GM21737 (cell line): ENCODE measurements at regions not wholly inside any gene's neighbourhood (a gene's known extent, or its start where the extent isn't known, plus 50 kb on each side); places are given as distances from the start of the nearest gene placed in this dataset.
"Not testable (repeated sequence)": the region's sequence is repeated elsewhere in the genome, so short reads cannot be mapped to it uniquely, and the experiment has no call there.

ENCODE experiments used
- ATAC-seq: cut with Tn5 transposase; IDR thresholded peaks from one replicate; pipeline ENCODE4 v1.9.1; 2021; ENCODE audit warnings: mild to moderate bottlenecking, moderate library complexity; ENCODE audit not compliant: unreplicated experiment

DNA sequence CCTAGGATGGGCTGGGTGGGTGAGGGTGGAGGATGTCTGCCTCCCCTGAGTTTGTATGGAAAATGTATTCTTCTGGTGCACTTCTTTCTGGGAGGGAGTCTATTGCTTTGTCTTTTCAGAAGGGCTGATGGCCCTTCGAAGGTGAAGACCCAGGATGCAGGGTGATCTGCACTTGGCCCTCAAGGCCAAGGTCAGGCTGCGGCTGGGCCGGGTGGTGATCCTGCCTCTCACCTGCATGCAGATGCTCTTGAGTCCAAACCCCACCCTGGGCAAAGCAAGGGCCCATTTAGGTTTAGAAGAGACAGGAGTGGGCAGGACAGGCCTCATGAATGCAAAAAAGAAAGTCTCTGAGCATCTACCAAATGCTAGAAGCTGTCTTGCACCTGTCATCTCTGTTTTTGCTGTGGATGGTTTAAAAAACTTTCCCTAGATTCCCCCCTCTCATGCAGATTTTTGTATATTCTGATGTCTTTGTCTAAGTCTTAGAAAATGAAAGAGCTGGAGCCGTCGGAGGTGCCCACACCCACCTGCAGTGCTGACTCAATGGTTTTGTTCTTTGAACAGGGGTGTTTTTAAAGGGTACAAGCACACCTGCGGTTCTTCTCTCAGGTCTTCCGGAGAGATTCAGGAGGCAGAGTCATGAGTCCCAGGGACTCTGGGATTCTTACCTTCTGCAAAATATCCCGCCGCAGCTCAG lies 186.4 kb downstream of the ADRA2C start:
- ATAC-seq = not testable (repeated sequence)

DNA sequence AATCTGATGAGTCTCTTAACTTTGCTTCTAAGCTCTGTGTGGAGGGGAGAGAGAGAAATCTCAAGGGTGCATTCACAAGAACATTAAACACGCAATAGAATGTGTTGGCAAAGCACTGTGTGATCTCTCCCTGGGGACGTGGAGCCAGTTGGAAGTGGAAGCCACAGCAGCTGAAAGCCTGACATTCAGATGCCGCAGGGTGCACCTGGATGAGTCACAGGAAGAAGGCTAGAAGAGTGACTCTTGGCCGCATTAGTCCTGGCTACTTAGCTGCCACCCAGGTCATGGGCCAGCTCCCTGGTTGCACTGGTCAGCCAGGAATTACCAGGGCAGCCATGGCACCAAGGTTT lies 186.9 kb downstream of the ADRA2C start:
- ATAC-seq = not testable (repeated sequence)

DNA sequence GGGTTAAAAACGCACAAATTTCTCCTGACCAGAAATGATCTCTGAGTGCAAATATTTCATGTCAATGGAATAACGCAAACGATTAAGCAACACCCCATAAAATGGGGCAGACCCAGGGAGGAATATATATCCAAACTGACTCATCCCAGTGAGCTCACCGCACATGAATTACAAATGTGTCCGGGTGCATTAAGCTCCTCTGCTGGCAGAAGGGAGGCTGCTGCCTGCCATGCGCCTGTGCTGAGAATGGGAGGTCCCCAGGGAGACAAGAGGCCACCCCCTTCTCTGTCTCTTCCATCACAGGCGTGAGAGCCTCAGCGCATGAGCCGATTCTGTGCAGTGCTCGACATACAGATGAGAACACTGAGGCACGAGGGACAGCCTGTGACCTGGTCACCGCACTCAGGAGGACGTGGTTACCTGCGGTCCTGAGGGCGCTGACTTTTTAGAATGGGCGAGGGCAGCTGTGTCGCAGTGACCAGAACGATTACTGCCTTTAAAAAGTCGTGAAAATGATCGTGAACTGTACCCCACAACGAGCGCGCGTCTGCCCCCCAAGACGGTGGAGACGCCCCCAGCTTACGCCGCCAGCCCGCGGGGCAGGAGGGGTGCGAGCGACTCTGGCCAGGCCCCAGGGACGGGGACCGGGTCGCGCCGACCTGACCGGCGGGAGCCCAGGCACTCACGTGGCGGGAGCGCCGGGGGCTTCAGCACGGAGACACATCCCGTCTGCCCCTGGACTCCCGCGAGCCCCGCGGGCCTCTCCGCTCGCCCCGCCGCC lies 188.5 kb downstream of the ADRA2C start:
- not testable (repeated sequence) for ATAC-seq

DNA sequence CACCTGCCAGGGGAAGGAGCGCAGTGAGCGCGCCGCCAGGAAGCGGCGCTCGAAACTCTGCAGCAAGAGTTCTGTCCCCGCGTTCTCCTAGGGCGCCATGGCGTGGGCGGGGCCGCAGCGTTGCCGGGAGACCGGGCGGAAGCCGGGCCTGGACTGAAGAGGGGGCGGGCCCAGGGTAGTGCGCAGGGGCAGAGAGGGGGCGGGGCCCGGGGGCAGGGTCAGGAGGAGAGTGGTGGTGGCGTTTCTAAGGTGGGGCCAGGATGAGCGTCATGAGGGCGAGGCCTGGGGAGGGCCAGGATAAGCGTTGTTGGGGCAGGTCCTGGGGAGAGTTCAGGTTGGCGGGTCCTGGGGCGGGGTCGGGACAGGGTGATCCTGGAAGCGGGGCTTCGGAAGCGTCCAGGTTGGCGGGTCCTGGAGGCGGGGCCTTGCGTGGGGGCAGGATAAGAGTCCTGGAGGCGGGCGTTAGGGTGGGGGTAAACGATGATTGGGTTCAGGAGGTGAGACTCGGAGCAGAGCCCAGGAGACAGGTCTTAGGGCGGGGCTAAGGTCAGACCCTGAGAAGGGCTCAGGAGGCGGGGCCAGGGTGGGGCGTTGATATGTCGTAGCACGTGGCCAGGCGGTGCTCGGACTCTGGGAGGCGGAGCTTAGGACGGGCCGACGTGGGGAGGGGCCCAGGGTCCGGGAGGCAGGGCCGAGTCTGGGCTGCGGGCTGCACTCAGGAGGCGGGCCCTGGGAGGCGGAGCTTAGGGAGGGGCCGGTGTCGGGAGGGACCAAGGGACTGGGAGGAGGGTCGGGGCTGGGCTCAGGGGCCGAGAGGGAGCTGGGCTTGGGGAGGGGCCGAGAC lies 189.4 kb downstream of the ADRA2C start:
- peak; percentile 97 for ATAC-seq

DNA sequence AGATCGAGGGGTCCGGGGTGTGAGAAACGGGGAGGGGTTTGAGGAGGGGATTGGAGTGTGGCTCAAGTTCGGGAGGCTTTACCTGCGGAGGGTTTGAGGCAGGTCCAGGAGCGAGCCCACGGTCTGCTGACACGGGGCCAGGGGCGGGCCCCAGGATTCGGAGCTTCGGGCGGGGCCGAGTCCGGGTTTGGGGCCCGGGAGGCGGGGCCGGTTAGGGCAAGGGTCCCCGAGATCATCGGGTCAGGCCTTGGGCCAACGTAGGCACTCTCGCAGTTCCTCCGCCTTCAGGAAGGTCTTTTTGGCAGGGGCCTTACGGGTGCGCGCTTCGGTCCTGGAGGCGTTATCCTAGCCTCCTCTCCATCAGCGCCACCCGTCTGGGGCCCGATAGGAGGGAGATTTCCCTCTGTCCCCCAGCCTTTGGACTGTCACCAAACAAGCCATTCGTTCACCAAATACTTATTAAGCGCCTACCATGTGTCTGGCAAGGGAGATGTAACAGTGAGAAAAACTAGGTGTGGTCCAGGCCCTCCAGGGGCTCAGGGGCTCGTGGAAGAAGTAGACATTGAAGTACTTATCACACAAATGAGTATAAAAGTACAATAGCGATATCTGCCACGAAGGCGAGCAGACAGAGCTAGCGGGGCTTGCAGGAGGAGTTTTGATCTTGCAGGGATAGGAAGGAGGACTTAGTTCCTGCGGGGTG lies 190.1 kb downstream of the ADRA2C start:
- ATAC-seq = not testable (repeated sequence)

DNA sequence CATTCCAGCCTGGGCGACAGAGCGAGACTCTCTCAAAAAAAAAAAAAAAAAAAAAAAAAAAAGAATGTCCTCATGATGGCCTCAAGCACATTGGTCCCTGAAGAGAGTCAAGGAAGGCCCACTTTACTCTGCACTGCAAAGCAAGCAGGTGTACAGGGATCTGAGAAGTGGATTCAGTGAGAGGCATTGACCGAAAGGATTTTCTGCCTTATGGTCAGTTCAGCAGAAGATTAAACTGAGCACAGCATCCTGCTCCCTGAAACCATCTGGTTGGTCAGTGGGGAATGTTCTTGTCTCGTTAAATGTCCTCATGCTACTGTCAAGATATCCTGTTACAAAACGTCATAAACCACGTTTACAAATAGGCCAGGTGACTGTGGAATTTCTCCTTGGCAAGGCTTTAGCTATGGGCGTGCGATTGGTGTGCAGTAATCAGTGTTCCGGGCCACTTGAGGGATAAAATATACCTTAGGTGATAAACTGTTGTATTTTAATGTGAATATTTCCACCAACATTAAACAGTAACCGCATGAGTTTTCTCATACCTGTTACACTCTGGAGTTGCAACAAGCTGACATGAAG lies 195.0 kb downstream of the ADRA2C start:
- not testable (repeated sequence) for ATAC-seq

DNA sequence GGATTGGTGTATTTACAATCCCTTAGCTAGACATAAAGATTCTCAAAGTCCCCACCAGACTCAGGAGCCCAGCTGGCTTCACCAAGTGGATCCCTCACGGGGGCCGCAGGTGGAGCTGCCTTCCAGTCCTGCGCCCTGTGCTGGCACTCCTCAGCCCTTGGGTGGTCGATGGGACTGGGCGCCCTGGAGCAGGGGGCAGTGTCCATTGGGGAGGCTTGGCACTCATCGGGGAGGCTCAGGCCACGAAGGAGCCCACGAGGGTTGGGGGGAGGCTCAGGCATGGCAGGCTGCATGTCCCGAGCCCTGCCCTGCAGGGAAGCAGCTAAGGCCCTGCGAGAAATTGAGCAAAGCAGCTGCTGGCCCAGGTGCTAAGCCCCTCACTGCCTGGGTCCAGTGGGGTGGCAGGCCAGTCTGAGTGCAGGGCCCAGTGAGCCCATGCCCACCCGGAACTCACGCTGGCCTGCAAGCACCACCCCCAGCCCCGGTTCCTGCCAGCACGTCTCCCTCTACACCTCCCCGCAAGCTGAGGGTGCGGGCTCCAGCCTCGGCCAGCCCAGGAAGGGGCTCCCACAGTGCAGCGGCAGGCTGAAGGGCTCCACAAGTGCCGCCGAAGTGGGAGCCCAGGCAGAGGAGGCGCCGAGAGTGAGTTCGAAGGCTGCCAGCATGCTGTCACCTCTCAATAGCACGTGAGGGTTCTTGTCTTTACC lies 198.5 kb downstream of the ADRA2C start:
- not testable (repeated sequence) for ATAC-seq

DNA sequence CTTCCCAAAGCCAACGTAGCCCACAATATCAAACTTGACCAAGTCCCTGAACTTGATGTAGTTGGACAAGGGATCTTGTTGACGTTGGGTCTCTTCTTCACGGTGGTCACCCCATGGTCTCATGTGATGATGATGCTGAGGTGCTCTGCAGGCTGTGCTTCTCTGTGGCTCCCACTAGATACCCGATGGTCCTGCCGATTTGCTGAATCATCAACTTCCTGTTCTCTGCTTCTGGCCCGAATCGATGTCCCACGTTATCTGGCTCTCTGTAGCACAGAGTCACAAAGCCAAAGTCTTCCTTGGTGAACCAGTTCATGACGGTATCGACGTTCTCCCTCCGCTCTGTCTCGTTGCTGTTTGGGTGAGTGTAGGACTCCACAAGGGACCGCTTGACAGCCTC lies 201.0 kb downstream of the ADRA2C start:
- not testable (repeated sequence) for ATAC-seq

DNA sequence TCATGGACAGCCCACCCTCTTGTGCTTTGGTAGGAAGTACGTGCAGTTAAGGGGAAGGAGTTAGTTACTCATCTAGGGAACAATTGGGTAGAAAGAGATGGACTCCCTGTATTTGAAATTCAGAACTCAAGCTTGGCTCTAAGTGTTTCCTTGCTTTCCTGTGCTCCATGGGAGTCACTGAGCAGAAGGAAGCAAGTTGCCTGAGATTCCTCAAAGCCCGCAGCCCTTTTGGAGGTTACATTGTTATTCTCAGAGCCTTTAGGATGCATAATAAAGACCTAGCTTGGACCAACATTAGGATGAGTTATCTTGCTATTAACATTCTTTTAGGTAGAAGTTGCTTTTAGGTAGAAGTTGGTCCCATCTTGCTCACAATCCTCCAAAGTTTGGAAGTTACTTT lies 206.4 kb downstream of the ADRA2C start:
- not testable (repeated sequence) for ATAC-seq

DNA sequence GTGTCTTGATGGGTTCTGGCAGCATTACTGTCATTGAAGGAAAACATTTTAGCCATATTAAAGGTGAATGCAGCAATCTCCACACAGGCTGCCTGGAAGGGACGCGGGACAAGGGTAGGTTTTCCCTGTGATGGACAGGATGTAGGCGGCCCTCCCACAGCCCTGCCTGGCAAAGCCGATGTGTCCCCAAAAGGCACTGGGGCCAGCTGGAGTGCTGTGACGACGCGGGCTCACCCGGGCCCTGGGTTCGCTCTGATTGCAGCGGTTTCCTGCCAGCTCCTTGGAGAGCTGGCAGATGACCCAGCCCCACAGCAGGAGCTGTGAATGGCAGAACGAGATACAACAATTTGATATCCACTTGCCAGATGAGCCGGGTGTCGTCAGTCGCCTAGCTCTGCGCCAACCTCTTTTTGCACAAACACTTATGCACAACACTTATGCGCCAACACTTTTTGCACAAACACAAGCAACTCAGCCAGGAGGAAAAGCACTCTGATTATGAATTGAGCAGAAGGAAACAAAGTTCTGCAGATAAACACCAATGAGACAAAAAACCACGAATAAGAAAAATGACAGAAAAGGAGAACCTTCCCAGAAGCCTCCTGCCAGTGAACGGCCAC lies 207.5 kb downstream of the ADRA2C start:
- not testable (repeated sequence) for ATAC-seq

DNA sequence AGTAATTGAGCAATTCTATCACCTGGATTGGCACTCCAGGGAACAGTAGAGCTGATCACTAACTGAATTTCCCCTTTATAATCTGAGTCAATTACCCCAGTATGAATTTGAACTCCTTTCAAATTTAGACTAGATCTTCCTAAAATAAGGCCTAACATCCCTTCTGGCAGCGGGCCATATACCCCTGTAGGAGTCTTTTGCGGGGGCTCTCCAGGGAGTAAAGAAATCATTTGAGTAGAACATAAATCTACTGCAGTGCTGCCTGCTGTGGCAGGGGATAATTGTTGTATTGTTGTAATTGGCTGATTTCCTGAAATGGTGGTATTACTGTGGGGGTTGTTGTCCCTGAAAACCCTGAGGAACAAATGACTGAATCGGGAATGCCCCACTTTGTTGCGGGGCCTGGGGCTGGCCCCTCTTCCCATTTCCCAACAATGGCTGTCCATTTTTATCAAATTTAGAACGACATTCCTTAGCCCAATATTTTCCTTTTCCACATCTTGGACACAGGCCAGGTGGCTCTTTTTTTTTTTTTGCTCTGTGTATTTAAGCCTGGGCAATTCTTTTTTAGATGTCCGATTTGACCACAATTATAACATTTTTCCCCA lies 217.4 kb downstream of the ADRA2C start:
- not testable (repeated sequence) for ATAC-seq

DNA sequence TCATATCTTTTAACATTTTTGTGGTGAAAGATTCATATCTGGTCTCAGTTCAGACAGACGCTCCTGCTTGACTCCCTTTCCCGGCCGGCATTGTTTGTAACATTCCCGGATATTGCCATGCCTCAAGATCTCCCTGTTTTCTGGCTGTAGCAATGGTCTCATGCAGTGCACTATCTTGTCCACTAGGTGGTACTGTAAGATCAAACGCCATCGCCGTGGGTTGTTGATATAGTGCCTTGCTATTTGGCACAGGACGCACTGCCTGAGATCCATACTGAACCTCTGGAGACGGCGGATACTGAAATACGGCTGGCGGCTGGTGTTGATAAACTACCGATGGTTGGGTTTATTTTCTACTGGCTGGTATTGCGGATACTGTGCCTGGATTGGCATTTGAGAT lies 218.6 kb downstream of the ADRA2C start:
- ATAC-seq = not testable (repeated sequence)

DNA sequence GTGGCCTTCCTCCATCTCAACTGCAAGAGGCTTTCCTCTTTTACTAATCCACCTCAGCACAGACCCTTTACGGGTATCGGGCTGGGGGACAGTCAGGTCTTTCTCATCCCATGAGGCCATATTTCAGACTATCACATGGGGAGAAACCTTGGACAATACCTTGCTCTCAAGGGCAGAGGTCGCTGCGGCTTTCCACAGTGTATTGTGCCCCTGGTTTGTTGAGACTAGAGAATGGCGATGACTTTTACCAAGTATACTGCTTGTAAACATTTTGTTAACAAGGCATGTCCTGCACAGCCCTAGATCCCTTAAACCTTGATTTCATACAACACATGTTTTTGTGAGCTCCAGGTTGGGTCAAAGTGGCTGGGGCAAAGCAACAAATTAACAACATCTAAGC lies 220.2 kb downstream of the ADRA2C start:
- ATAC-seq = not testable (repeated sequence)

DNA sequence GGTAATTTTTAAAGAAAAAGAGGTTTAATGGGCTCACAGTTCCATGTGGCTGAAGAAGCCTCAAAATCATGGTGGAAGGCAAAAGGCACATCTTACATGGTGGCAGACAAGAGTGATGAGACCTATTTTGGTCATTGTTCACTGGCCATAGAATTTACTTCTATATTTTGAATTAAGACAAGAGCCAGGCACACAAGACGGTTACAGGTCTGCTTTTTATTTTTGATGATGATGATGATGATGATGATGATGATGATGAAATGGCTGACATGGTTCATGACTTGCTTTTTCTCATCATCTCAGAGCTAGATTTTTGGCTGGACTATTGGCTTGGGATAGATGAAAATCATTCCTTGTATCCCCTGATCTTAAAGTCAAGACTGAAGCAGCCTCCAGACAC lies 229.3 kb downstream of the OTOP1 start:
- ATAC-seq = not testable (repeated sequence)

DNA sequence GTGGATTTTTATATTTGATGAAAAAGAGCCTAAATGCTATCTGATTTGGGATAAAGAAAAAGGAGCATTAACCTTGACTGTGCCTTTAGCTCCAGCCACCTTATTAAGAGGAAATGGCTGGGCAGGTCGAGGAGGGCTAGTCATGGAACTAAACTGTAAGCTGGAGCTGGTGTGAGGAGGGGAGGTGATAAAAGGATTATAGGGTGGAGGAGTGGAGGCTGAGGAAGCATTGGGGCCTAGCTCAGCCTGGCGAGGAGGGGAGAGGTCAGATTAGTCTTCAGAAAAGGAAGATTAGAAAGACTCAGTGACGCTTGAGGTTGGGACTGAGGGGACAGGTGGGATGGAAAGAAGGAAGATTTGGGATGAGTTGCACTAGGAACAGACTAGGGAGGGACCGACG lies 222.7 kb downstream of the OTOP1 start:
- not testable (repeated sequence) for ATAC-seq

DNA sequence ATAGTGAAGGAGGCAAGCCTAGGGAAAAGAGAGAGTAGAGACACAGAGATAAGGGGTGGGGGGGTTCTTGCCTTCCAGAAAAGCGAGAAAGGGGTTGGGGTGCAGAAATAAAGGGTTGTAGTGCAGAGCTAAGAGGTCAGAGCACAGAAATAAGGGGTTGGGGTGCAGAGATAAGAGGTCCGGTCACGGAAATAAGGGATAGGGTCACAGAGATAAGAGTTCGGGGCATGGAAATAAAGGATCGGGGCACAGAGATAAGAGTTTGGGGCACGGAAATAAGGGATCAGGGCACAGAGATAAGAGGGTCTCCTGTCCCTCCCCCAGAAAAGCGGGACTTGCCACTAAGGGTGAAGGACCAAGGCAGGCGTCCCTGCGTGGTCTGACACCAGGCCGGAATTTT lies 222.0 kb downstream of the OTOP1 start:
- not testable (repeated sequence) for ATAC-seq

DNA sequence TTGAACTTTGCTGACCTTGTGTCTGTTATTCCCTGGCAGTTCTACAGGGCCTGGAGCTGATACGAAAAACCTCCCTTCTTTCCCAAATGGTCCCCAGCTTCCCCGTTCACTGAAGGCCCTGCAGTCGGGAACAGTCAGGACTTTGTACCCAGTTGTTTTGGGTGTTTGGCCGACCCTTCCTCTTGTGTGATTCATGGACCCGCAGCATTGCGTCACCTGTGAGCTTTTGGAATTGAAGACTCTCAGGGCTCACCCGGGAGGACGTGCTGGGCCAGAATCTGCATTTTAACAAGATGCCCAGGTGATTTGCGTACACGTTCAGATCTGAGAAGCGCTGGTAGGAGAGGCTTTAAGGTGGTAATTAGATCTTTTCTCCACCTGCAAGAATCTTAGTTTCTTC lies 220.4 kb downstream of the OTOP1 start:
- ATAC-seq = not testable (repeated sequence)

DNA sequence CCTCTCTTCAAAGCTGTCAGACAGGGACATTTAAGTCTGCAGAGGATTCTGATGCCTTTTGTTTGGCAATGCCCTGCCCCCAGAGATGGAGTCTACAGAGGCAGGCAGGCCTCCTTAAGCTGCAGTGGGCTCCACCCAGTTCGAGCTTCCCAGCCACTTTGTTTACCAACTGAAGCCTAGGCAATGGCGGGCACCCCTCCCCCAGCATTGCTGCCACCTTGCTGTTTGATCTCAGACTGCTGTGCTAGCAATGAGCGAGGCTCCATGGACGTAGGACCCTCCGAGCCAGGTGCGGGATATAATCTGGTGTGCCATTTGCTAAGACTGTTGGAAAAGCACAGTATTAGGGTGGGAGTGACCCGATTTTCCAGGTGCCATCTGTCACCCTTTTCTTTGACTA lies 207.7 kb downstream of the OTOP1 start:
- ATAC-seq = not testable (repeated sequence)

DNA sequence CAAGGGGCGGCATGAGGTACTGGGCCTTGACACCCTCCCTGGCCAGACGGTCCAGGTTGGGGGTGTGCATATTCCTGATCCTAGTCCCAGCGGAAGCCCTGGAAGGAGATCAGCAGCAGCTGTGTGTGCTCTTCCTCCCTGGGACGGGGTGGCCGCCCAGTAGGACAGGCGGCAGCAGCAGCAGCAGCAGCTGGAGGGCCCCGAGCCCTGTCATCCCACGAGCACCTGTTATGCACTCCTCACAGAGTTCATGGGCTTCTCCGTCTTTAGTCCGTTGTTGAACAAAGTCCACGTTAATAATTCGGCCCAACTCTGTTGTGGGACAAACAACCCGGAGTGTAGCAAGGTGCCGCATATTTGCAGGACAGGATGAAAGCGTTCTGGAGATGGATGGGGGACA lies 205.6 kb downstream of the OTOP1 start:
- ATAC-seq = not testable (repeated sequence)
